GM12872 (cell line): ENCODE measurements at regions not wholly inside any gene's neighbourhood (a gene's known extent, or its start where the extent isn't known, plus 50 kb on each side); places are given as distances from the start of the nearest gene placed in this dataset.

Experiments used
- CTCF ChIP-seq: IDR thresholded peaks from 3 replicates; pipeline ENCODE4 v1.5.1; 2011; ENCODE audit warnings: low read depth, mild to moderate bottlenecking, low read length, moderate library complexity; ENCODE audit not compliant: insufficient read depth

- no peak for TF ChIP-seq CTCF
Measured at GRCh38 chr1:222897527-222898190, 82.8 kb downstream of the DISP1 start.

- no peak for TF ChIP-seq CTCF
Measured at GRCh38 chr1:222898191-222898527, 83.3 kb downstream of the DISP1 start.

GRCh38 chr1:222899471-222899870 is 84.6 kb downstream of the DISP1 start:
- no peak for TF ChIP-seq CTCF

DNA sequence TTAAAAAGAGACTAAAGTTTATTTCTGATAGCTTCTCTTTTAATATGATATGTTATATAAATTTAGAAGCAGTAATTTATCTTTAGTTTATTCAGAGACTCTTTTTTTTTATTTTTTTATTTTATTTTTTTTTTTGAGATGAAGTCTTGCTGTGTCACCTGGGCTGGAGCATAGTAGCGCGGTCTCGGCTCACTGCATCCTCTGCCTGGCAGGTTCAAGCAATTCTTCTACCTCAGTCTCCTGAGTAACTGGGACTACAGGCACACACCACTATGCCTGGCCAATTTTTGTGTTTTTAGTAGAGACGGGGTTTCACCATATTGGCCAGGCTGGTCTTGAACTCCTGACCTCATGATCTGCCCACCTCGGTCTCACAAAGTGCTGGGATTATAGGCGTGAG is 89.6 kb downstream of the DISP1 start:
- no peak for TF ChIP-seq CTCF

DNA sequence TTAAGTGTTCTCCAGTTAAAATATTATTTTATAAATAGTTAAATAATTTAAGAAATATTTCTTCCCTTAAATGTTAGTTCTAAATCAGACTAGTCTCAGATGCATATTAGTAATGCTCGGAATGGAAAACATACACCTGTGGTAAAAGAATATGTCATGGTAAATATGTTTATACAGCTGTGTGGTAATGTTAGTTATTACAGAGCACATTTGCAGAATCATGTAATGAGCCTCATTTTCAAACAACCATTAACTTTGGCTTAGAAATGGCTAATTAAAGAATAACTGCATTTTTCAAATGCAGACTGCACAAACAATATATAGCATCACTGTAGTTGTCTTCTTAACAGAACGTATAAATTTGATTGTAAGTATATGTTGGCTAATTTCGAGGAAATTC is 90.3 kb downstream of the DISP1 start:
- TF ChIP-seq CTCF = no peak

DNA sequence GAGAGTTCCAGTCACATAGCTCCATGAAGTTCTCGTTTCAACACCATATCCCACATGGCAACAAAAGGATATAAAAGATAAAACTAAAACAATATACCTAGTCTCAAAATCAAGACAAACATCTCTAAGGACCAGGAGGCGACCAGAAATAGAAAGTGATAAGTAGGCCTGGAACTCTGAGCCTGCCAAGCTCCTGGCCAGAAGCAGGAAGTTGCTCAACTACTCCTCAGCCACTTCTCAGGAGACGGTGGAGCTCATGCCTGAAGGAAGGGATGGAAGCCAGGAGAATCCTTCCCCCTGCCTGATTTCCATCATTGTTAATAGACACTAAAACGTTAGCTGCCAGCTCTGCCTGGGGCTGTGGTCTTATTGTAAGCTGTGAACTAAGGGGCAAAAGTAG is 94.7 kb downstream of the DISP1 start:
- TF ChIP-seq CTCF = no peak

DNA sequence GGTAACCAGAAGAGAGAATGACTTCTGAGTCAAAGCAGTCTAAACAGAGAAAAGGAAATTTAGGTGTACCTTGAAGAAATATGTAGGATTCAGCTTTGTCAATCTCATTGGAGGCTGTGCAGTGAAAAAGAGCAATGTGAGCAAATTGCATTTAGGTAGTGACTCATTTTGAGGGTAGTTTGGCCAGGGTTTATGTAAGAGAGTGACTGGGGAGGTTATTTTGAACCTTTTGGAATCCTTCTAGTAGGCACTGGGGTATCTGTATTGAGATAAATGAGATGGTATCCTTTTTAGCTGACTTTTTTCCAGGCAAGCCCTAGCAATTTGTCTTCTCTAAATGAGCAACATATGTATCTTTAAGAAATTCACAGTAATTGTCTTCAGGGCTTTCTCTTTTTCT is 95.9 kb downstream of the DISP1 start:
- no peak for TF ChIP-seq CTCF
